Prostate gland (tissue), 2 donors: ENCODE measurements at regions not wholly inside any gene's neighbourhood (a gene's known extent, or its start where the extent isn't known, plus 50 kb on each side); places are given as distances from the start of the nearest gene placed in this dataset.

Experiments
- DNase-seq: peaks from one replicate; pipeline ENCODE4 v3.0.0-alpha.2; 2019; ENCODE audit warnings: low spot score
- H3K27ac ChIP-seq, 2 donors: fragments of 200-600 bp; sonication (generic); 2 replicates each; pipeline ENCODE4 v1.5.1; 2017 to 2019
- H3K27me3 ChIP-seq: fragments of 200-600 bp; sonication (generic); replicated peaks from 2 replicates; pipeline ENCODE4 v1.5.1; 2019; ENCODE audit not compliant: insufficient read depth
- H3K36me3 ChIP-seq, 2 donors: fragments of 200-600 bp; sonication (generic); 1 replicate in 1 of 2; 2 replicates in 1 of 2; pipeline versions ENCODE4 v1.5.1 to v1.8.1; 2017 to 2019
- H3K4me1 ChIP-seq: fragments of 200-600 bp; sonication (generic); replicated peaks from 2 replicates; pipeline ENCODE4 v1.5.1; 2019
- H3K4me3 ChIP-seq, 2 donors: fragments of 200-600 bp; sonication (generic); 2 replicates each; pipeline ENCODE4 v1.5.1; 2017 to 2019
- H3K9me3 ChIP-seq: fragments of 200-600 bp; sonication (generic); 2 replicates; pipeline ENCODE4 v1.5.1; 2017
- CTCF ChIP-seq, 4 experiments: fragments of 200-600 bp in 2 of 4; fragments of 450-650 bp in 2 of 4; sonication (generic) in 2 of 4; IDR thresholded peaks; 1 replicate in 3 of 4; 2 replicates in 1 of 4; pipeline ENCODE4 v1.5.1; 2016 to 2019; ENCODE audit warnings: antibody characterized with exemption in 4 of 4, mild to moderate bottlenecking in 2 of 4, moderate library complexity in 2 of 4
- POLR2A ChIP-seq: fragments of 450-650 bp; IDR thresholded peaks from one replicate; pipeline ENCODE4 v1.6.1; 2016; ENCODE audit warnings: antibody characterized with exemption, mild to moderate bottlenecking
- POLR2AphosphoS5 ChIP-seq: sonication (generic); formaldehyde crosslinking; IDR thresholded peaks from one replicate; pipeline ENCODE4 v1.6.1; 2017; ENCODE audit warnings: antibody characterized with exemption
- WGBS: methylation state at CpG from one replicate; pipeline ENCODE4 v1.1.5; 2018; 5-methylcytosine and 5-hydroxymethylcytosine counted together
- intact Hi-C: fragments of 100-400 bp; cut with DNase I; formaldehyde crosslinking; loops from one replicate; pipeline ENCODE4 v1.14.2; 2022

- Histone ChIP-seq H3K9me3 (no peaks in the 10 kb centered on the region), H3K4me3 (no peak overlapping the region), H3K36me3 (no peaks in the 10 kb centered on the region), H3K27me3 (no peaks in the 10 kb centered on the region), H3K4me1 (no peaks in the 10 kb centered on the region), H3K27ac (no peak overlapping the region)
- 80% methylated on average over 1 of the region's 1 CpG for WGBS
- no peak for DNase-seq
- no peak for TF ChIP-seq POLR2AphosphoS5
- no peak for TF ChIP-seq POLR2A
- TF ChIP-seq CTCF (IDR thresholded peaks at IDR 0.05): no peak
- intact Hi-C loops: no loop called here
These were observed 150.6 kb downstream of the MXRA5 start for GRCh38 chrX:3195845-3196244.

DNA sequence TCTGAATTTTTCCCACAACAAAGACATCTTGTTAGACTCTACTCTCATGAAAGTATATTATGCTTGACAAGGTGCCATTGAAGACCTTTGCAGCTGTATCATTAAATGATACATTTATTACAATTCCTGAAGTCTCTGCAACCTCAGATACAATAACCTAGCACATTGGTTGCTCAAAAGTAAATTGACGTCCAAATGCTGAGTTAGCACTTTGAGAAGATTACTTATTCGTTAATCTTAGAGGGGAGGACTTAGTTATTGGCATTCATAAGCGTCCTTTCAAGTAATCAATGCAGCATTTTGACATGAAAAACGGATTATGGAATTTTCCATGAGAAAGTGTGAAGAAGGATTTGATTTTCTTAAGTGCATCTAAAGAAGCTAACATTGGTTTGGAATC lies 151.6 kb downstream of the ARSF start:
- intact Hi-C loops: no loop called here
- Histone ChIP-seq H3K36me3 (no peaks in the 10 kb centered on the region), H3K4me3 (no peak overlapping the region), H3K27ac (no peak overlapping the region), H3K4me1 (no peaks in the 10 kb centered on the region), H3K9me3 (no peaks in the 10 kb centered on the region), H3K27me3 (no peaks in the 10 kb centered on the region)
- no peak for TF ChIP-seq POLR2A
- TF ChIP-seq CTCF (IDR thresholded peaks at IDR 0.05): no peak
- TF ChIP-seq POLR2AphosphoS5: no peak
- no peak for DNase-seq
- WGBS: 67% methylated on average over 4 of the region's 4 CpGs

DNA sequence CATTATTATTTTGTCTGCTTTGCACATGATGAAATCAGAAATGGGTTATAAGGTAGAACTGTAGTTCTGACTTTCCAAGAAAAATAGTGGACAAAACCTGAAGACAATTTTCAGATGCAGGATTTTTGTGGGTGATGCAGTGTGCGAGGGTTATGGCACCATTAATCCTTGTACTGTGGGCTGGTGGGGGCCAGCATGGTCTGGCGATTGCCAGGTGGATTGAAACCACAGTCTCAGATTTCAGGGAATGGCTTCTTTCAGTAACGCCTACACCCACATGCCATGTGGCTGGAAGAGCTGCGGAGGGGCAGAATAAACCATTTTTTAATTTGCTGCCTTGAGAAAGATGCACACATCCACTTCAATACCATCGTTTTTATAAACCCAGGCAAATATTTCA lies 150.5 kb downstream of the ARSF start:
- Histone ChIP-seq H3K4me3 (no peak overlapping the region), H3K27me3 (no peaks in the 10 kb centered on the region), H3K27ac (no peak overlapping the region), H3K9me3 (no peaks in the 10 kb centered on the region), H3K4me1 (no peaks in the 10 kb centered on the region), H3K36me3 (no peaks in the 10 kb centered on the region)
- WGBS: 22% methylated on average over 5 of the region's 5 CpGs
- intact Hi-C loops: no loop called here
- DNase-seq: no peak
- TF ChIP-seq CTCF (IDR thresholded peaks at IDR 0.05) (no peak), POLR2AphosphoS5 (no peak), POLR2A (no peak)

DNA sequence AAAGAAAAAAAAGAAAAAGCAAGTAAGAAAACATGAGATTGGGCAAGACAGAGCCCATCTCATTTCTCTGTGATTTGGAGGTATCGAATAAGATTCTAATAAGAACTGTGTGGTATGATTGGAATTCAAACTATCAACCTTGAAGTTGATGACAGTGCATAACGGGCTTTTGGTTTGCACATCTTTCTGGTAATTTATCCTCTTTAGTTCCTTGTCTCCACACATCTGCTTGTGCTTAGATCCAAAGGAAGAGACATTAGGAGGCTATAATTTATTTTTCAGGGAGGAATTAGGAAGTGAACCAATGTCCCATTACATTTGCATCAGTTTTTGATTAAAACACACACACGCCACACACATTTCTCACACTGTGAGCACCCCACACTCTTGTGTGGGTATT lies 149.9 kb downstream of the ARSF start:
- intact Hi-C loops: no loop called here
- Histone ChIP-seq H3K27ac (no peak overlapping the region), H3K27me3 (no peaks in the 10 kb centered on the region), H3K4me1 (no peaks in the 10 kb centered on the region), H3K36me3 (no peaks in the 10 kb centered on the region), H3K9me3 (no peaks in the 10 kb centered on the region), H3K4me3 (no peak overlapping the region)
- WGBS: 62% methylated on average over 3 of the region's 3 CpGs
- TF ChIP-seq POLR2AphosphoS5 (no peak), POLR2A (no peak), CTCF (IDR thresholded peaks at IDR 0.05) (no peak)
- no peak for DNase-seq

DNA sequence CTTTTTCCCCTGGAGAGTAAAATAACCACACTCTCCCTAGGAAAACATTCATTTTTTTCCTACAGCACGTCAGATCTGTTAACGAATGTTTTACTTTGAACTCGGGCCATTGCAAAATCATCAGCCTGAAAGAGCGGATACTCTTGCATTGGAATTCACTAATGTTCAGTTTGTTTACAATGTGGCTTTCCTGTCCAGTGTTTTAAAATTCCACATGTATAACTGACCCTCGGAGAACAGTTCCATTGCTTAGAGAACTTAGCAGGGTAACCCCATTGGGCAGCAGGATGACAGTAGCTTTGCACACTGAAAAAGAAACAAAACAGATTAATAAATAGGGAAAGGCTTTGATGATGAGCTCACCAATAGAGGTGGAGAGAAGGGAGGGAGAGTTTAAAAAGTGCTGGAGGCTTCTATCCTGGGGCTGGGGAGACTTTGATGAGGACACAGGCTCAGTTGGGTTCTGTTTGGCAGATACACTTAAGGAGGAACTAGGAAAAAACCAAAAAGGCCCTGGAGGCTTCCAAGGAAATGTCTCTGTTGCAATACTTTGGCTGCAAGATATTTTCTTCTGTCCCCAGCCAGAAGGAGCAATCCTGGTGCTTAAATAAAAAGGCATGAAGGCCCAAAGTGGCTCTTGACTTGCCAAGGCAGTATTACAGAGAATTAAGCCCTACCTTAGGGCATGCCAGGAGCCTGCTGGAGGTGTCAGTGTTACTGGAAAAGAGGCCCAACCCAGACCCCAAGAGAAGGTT lies 143.1 kb downstream of the ARSF start:
- H3K4me1 ChIP-seq: no peaks in the 10 kb centered on the region
- TF ChIP-seq POLR2AphosphoS5: no peak
- no peak for TF ChIP-seq POLR2A
- TF ChIP-seq CTCF (IDR thresholded peaks at IDR 0.05): no peak
- 7% methylated on average over 5 of the region's 5 CpGs for WGBS
- H3K4me3 ChIP-seq: no peak overlapping the region
- H3K9me3 ChIP-seq: no peaks in the 10 kb centered on the region
- intact Hi-C loops: no loop called here
- no peak overlapping the region for H3K27ac ChIP-seq
- peak; percentile 4 for DNase-seq
- no peaks in the 10 kb centered on the region for H3K27me3 ChIP-seq
- no peaks in the 10 kb centered on the region for H3K36me3 ChIP-seq
